ENCODE measurements at regions not wholly inside any gene's neighbourhood (a gene's known extent, or its start where the extent isn't known, plus 50 kb on each side); places are given as distances from the start of the nearest gene placed in this dataset.

GRCh38 chr12:43162138-43162537, 389.9 kb downstream of the ADAMTS20 start:
- TF ChIP-seq POLR2A (IDR thresholded peaks at IDR 0.05) (no peak), CTCF (IDR thresholded peaks at IDR 0.05) (no peak)
